Testis (tissue), 2 donors: ENCODE measurements at regions not wholly inside any gene's neighbourhood (a gene's known extent, or its start where the extent isn't known, plus 50 kb on each side); places are given as distances from the start of the nearest gene placed in this dataset.

Experiments used
- DNase-seq: peaks from one replicate; pipeline ENCODE4 v3.0.0-alpha.2; 2019
- H3K27ac ChIP-seq, 2 donors: fragments of 200-600 bp; sonication (generic); one replicate each; pipeline ENCODE4 v1.5.1; 2019
- H3K27me3 ChIP-seq: fragments of 200-600 bp; sonication (generic); one replicate; pipeline ENCODE4 v1.5.1; 2019
- H3K36me3 ChIP-seq: fragments of 200-600 bp; sonication (generic); one replicate; pipeline ENCODE4 v1.5.1; 2017; ENCODE audit warnings: low read depth; ENCODE audit errors: missing control alignments
- H3K4me1 ChIP-seq: fragments of 200-600 bp; sonication (generic); one replicate; pipeline ENCODE4 v1.5.1; 2019
- H3K4me3 ChIP-seq, 2 donors: fragments of 200-600 bp; sonication (generic); one replicate each; pipeline ENCODE4 v1.5.1; 2017 to 2019
- H3K9me3 ChIP-seq: fragments of 200-600 bp; sonication (generic); one replicate; pipeline ENCODE4 v1.5.1; 2017
- POLR2A ChIP-seq: fragments of 450-650 bp; IDR thresholded peaks from one replicate; pipeline ENCODE4 v1.6.1; 2017; ENCODE audit warnings: antibody characterized with exemption, mild to moderate bottlenecking, moderate library complexity
- WGBS, 2 donors: methylation state at CpG; one replicate each; pipeline ENCODE4 v1.1.5; 2018; 5-methylcytosine and 5-hydroxymethylcytosine counted together
- intact Hi-C: fragments of 100-400 bp; cut with DNase I; formaldehyde crosslinking; loops from one replicate; pipeline ENCODE4 v1.15.1; 2023; ENCODE audit warnings: low total_unique reads
- TF ChIP-seq, protein P1 (sequence below), 3 experiments: fragments of 450-650 bp in 2 of 3; fragments of 200-600 bp in 1 of 3; sonication (generic) in 1 of 3; IDR thresholded peaks; one replicate each; pipeline ENCODE4 v1.5.1; 2016 to 2019; ENCODE audit warnings: antibody characterized with exemption in 3 of 3, mild to moderate bottlenecking in 2 of 3, moderate library complexity in 1 of 3

DNA sequence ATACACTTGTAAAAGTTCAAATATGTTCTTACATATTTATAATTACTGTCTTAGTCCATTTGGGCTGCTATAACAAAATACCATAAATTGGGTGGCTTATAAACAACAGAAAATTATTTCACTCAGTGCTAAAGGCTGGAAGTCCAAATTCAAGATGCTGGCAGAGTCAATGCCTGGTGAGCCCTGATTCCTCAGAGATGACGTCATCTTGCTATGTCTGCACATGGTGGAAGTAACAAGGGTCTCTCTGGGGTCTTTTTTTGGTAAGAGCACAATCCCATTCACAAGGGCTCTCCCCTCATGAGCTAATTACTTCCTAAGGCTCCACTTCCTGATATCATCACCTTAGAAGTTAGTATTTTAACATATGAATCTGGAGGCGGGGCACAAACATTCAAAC lies 108.0 kb upstream of the DUSP10 start:
- Histone ChIP-seq H3K9me3 (no peaks in the 10 kb centered on the region), H3K36me3 (no peaks in the 10 kb centered on the region), H3K4me3 (no peak overlapping the region), H3K27me3 (no peaks in the 10 kb centered on the region), H3K27ac (no peak overlapping the region), H3K4me1 (no peaks in the 10 kb centered on the region)
- 88 to 97% methylated on average over 2 of the region's 2 CpGs for WGBS, 2 donors
- intact Hi-C loops = no loop called here
- TF ChIP-seq POLR2A = no peak
- TF ChIP-seq, protein P1, sequence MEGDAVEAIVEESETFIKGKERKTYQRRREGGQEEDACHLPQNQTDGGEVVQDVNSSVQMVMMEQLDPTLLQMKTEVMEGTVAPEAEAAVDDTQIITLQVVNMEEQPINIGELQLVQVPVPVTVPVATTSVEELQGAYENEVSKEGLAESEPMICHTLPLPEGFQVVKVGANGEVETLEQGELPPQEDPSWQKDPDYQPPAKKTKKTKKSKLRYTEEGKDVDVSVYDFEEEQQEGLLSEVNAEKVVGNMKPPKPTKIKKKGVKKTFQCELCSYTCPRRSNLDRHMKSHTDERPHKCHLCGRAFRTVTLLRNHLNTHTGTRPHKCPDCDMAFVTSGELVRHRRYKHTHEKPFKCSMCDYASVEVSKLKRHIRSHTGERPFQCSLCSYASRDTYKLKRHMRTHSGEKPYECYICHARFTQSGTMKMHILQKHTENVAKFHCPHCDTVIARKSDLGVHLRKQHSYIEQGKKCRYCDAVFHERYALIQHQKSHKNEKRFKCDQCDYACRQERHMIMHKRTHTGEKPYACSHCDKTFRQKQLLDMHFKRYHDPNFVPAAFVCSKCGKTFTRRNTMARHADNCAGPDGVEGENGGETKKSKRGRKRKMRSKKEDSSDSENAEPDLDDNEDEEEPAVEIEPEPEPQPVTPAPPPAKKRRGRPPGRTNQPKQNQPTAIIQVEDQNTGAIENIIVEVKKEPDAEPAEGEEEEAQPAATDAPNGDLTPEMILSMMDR (IDR thresholded peaks at IDR 0.05) = no peak
- DNase-seq = no peak

DNA sequence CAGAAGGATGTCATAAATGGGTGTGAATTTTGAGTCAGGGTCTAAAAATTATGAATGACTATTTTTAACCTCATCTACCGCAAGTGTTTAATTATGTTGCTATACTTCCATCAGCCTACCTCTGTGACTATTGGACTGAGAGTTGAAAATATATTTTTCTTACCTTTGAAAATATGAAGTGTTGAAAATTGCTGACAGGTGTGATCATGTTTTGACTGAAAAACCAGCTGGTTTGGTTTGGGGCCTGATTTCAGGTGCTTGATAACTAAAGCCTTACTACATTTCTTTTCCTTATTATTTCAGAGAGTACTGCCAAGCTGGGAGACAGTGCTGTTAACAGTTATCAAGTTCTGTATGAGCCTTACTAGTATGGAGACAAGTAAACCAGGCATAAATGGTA lies 107.2 kb upstream of the DUSP10 start:
- WGBS, 2 donors = 88 to 97% methylated on average over 1 of the region's 1 CpG
- no peaks in the 10 kb centered on the region for H3K36me3 ChIP-seq
- DNase-seq = no peak
- H3K27me3 ChIP-seq = no peaks in the 10 kb centered on the region
- no peak overlapping the region for H3K27ac ChIP-seq
- TF ChIP-seq POLR2A = no peak
- TF ChIP-seq, protein P1 (IDR thresholded peaks at IDR 0.05) = no peak
- no peak overlapping the region for H3K4me3 ChIP-seq
- intact Hi-C loops = no loop called here
- H3K9me3 ChIP-seq = no peaks in the 10 kb centered on the region
- H3K4me1 ChIP-seq = no peaks in the 10 kb centered on the region

DNA sequence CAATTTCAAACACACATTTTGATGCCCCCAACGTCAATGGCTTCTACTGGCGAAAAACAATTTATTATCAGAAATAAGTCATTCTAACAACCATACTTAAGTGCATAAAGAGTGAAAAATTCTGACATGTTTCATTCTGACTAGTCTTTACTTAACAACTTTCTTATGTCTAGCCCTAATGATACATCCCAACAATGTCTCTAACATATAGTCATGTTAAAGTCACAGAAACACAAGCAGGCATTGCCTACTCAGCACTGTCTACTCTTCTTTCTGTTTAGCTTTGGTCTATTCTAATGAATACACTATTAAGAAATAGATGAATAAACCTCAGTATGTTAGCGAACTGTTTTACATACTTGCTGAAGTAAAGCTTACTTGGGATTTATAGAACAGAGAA lies 105.8 kb upstream of the DUSP10 start:
- DNase-seq = no peak
- Histone ChIP-seq H3K4me1 (no peaks in the 10 kb centered on the region), H3K36me3 (no peaks in the 10 kb centered on the region), H3K4me3 (no peak overlapping the region), H3K9me3 (no peaks in the 10 kb centered on the region), H3K27me3 (no peaks in the 10 kb centered on the region), H3K27ac (no peak overlapping the region)
- intact Hi-C loops = no loop called here
- WGBS, 2 donors = 92 to 93% methylated on average over 3 of the region's 3 CpGs
- TF ChIP-seq, protein P1 (IDR thresholded peaks at IDR 0.05) = no peak
- TF ChIP-seq POLR2A = no peak

DNA sequence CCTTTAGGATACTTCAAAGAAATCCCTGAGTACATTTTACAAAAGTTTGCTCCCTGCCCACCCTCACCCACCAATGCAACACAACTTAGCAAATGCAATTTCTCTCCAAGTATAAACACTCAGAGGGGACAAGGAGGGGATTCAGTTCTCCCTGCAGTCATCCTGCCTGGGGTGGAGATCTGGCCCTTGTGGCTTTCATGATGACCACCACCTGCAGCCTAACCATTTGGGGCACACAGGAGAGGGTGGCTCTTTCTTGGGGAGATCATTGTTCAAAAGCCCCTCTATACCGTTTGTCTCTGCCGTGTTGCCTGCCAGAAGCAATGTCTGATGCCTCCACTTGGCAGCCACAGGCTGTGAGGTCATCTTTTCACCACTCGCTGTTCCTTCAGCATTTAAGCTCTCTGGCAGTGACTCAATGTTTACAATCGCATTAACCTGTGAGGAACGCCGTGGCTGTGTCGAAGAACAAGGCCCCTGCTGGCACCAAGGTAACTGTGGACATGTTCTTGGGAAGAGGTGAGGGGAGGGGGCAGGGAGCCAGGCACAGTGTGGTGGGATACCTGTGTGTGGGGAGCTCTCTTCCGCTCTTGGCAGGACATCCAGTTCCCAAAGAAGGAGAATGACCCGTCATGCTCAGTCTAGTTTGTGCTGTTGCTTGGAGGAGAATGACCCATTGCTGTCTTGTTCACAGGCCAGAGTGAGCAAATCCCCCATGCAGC lies 103.9 kb upstream of the DUSP10 start:
- intact Hi-C loops = no loop called here
- no peak overlapping the region for H3K27ac ChIP-seq
- 71 to 72% methylated on average over 9 of the region's 9 CpGs for WGBS, 2 donors
- no peaks in the 10 kb centered on the region for H3K27me3 ChIP-seq
- DNase-seq = peak; percentile 18
- no peaks in the 10 kb centered on the region for H3K4me1 ChIP-seq
- H3K36me3 ChIP-seq = no peaks in the 10 kb centered on the region
- H3K4me3 ChIP-seq = no peak overlapping the region
- H3K9me3 ChIP-seq = no peaks in the 10 kb centered on the region
- no peak for TF ChIP-seq POLR2A
- TF ChIP-seq, protein P1 (IDR thresholded peaks at IDR 0.05) = no peak

DNA sequence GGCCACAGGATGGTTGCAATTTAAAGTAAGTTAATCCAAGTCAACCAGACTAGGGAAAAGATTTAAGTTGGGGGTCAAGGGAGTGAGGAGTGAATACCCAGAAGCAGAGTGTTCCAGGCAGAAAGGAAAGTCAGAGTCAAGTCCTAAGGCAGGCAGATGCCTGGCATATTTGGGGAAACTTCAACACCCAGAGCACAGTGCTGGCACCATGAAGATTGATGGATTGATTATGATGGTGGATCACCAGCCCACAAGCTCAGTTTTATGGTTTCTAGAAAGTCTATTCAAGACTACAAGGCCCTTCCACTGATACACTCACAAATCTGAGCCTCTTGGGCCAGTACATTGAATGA lies 100.1 kb upstream of the DUSP10 start:
- Histone ChIP-seq H3K9me3 (no peaks in the 10 kb centered on the region), H3K4me3 (no peak overlapping the region), H3K27ac (no peak overlapping the region), H3K4me1 (no peaks in the 10 kb centered on the region), H3K27me3 (no peaks in the 10 kb centered on the region), H3K36me3 (no peaks in the 10 kb centered on the region)
- intact Hi-C loops = no loop called here
- TF ChIP-seq POLR2A = no peak
- TF ChIP-seq, protein P1 (IDR thresholded peaks at IDR 0.05) = no peak
- no peak for DNase-seq
